ENCODE measurements at regions not wholly inside any gene's neighbourhood (a gene's known extent, or its start where the extent isn't known, plus 50 kb on each side); places are given as distances from the start of the nearest gene placed in this dataset.

- no peak for DNase-seq
- Histone ChIP-seq H3K4me1 (no peaks in the 10 kb centered on the region), H3K36me3 (ENCODE audit: low read depth, missing control alignments) (no peaks in the 10 kb centered on the region), H3K27ac (no peak overlapping the region), H3K4me3 (no peak overlapping the region), H3K27me3 (no peaks in the 10 kb centered on the region), H3K9me3 (no peaks in the 10 kb centered on the region)
- TF ChIP-seq POLR2A (IDR thresholded peaks at IDR 0.05) (no peak), CTCF (IDR thresholded peaks at IDR 0.05) (no peak)
- intact Hi-C loops (cut with DNase I; ENCODE audit: low total_unique reads), result no loop called here
- WGBS, 2 donors, result 92 to 96% methylated on average over 1 of the region's 1 CpG
Observed at GRCh38 chr9:78725503-78725902, 428.6 kb downstream of the PSAT1 start.

GRCh38 chr9:78745331-78745730 lies 448.4 kb downstream of the PSAT1 start:
- H3K36me3 ChIP-seq (ENCODE audit: low read depth, missing control alignments), result no peaks in the 10 kb centered on the region
- H3K27ac ChIP-seq, result no peak overlapping the region
- no peaks in the 10 kb centered on the region for H3K27me3 ChIP-seq
- H3K4me1 ChIP-seq, result no peaks in the 10 kb centered on the region
- 78 to 84% methylated on average over 5 of the region's 5 CpGs for WGBS, 2 donors
- no peaks in the 10 kb centered on the region for H3K9me3 ChIP-seq
- no peak for DNase-seq
- intact Hi-C loops (cut with DNase I; ENCODE audit: low total_unique reads), result no loop called here
- H3K4me3 ChIP-seq, result no peak overlapping the region
- TF ChIP-seq POLR2A (IDR thresholded peaks at IDR 0.05), result no peak
- TF ChIP-seq CTCF (IDR thresholded peaks at IDR 0.05), result no peak

GRCh38 chr9:78746010-78746409 lies 449.1 kb downstream of the PSAT1 start:
- WGBS, 2 donors, result 69 to 83% methylated on average over 3 of the region's 3 CpGs
- no peaks in the 10 kb centered on the region for H3K27me3 ChIP-seq
- H3K9me3 ChIP-seq, result no peaks in the 10 kb centered on the region
- intact Hi-C loops (cut with DNase I; ENCODE audit: low total_unique reads), result no loop called here
- H3K27ac ChIP-seq, result no peak overlapping the region
- no peak overlapping the region for H3K4me3 ChIP-seq
- H3K36me3 ChIP-seq (ENCODE audit: low read depth, missing control alignments), result no peaks in the 10 kb centered on the region
- DNase-seq, result no peak
- no peaks in the 10 kb centered on the region for H3K4me1 ChIP-seq
- TF ChIP-seq CTCF (IDR thresholded peaks at IDR 0.05) (no peak), POLR2A (IDR thresholded peaks at IDR 0.05) (no peak)

GRCh38 chr9:78753039-78753438 lies 456.1 kb downstream of the PSAT1 start:
- DNase-seq, result no peak
- Histone ChIP-seq H3K36me3 (ENCODE audit: low read depth, missing control alignments) (no peaks in the 10 kb centered on the region), H3K27ac (no peak overlapping the region), H3K27me3 (no peaks in the 10 kb centered on the region), H3K4me3 (no peak overlapping the region), H3K4me1 (no peaks in the 10 kb centered on the region), H3K9me3 (no peaks in the 10 kb centered on the region)
- TF ChIP-seq CTCF (IDR thresholded peaks at IDR 0.05), result no peak
- no peak for TF ChIP-seq POLR2A (IDR thresholded peaks at IDR 0.05)
- intact Hi-C loops (cut with DNase I; ENCODE audit: low total_unique reads), result no loop called here

- Histone ChIP-seq H3K9me3 (no peaks in the 10 kb centered on the region), H3K36me3 (ENCODE audit: low read depth, missing control alignments) (no peaks in the 10 kb centered on the region), H3K4me1 (no peaks in the 10 kb centered on the region), H3K27me3 (no peaks in the 10 kb centered on the region), H3K27ac (no peak overlapping the region), H3K4me3 (no peak overlapping the region)
- no peak for DNase-seq
- no peak for TF ChIP-seq CTCF (IDR thresholded peaks at IDR 0.05)
- TF ChIP-seq POLR2A (IDR thresholded peaks at IDR 0.05), result no peak
- intact Hi-C loops (cut with DNase I; ENCODE audit: low total_unique reads), result no loop called here
- WGBS, 2 donors, result 82 to 84% methylated on average over 7 of the region's 7 CpGs
Observed at GRCh38 chr9:78756813-78757510, 460.0 kb downstream of the PSAT1 start.

Measured in testis (tissue), 2 donors.